ENCODE measurements at regions not wholly inside any gene's neighbourhood (a gene's known extent, or its start where the extent isn't known, plus 50 kb on each side); places are given as distances from the start of the nearest gene placed in this dataset.

- TF ChIP-seq ZNF425 (CRISPR knock-in tag; conservative IDR thresholded peaks at IDR 0.05) = no peak
- no peak for TF ChIP-seq STAT6 (CRISPR knock-in tag; conservative IDR thresholded peaks at IDR 0.05; ENCODE audit: low read depth)
- TF ChIP-seq TP53 (CRISPR knock-in tag; IDR thresholded peaks at IDR 0.05) = no peak
- TF ChIP-seq ZBTB21 (CRISPR knock-in tag; IDR thresholded peaks at IDR 0.05; ENCODE audit: borderline replicate concordance) = no peak
- no peak for TF ChIP-seq CBFB (CRISPR knock-in tag; IDR thresholded peaks at IDR 0.05; ENCODE audit: low read depth)
- TF ChIP-seq CREM (CRISPR knock-in tag; IDR thresholded peaks at IDR 0.05) = no peak
- no peak for TF ChIP-seq RELA (CRISPR knock-in tag; IDR thresholded peaks at IDR 0.05; ENCODE audit: borderline replicate concordance)
- TF ChIP-seq HMGA2 (CRISPR knock-in tag; IDR thresholded peaks at IDR 0.05) = no peak
Measured at GRCh38 chr5:34535433-34535832, 120.7 kb upstream of the RAI14 start (continued).

GRCh38 chr5:34535944-34536623 is 120.0 kb upstream of the RAI14 start:
- no peak overlapping the region; the same call in 1 of the 2 replicates for H3K27ac Mint-ChIP-seq
- ChIA-PET POLR2A (no interaction called here), CTCF (no interaction called here)
- no peaks in the 10 kb centered on the region for H3K27me3 Mint-ChIP-seq (ENCODE audit: low read depth)
- no peak overlapping the region for H3K4me3 Mint-ChIP-seq
- no peak for DNase-seq (ENCODE audit: low spot score)
- H3K4me1 Mint-ChIP-seq = peaks cover 41% of the 10 kb centered on the region
- peaks cover 1% of the 10 kb centered on the region; the same call in 1 of the 2 replicates for H3K36me3 Mint-ChIP-seq
- peaks cover 5% of the 10 kb centered on the region for H3K9me3 Mint-ChIP-seq
- no peak for ATAC-seq
- TF ChIP-seq NFYB (CRISPR knock-in tag; conservative IDR thresholded peaks at IDR 0.05; ENCODE audit: low read depth) (no peak), ARID4B (CRISPR knock-in tag; IDR thresholded peaks at IDR 0.05; ENCODE audit: borderline replicate concordance) (no peak), AFF4 (CRISPR knock-in tag; IDR thresholded peaks at IDR 0.05; ENCODE audit: borderline replicate concordance) (no peak), TCF7 (CRISPR knock-in tag; IDR thresholded peaks at IDR 0.05; ENCODE audit: low read depth) (no peak), ZSCAN18 (CRISPR knock-in tag; IDR thresholded peaks at IDR 0.05) (no peak), ERG (CRISPR knock-in tag; IDR thresholded peaks at IDR 0.05) (no peak), ZBTB21 (CRISPR knock-in tag; IDR thresholded peaks at IDR 0.05; ENCODE audit: borderline replicate concordance) (no peak), NFE2L1 (CRISPR knock-in tag; IDR thresholded peaks at IDR 0.05) (no peak), AR (CRISPR knock-in tag; IDR thresholded peaks at IDR 0.05) (no peak)
